Dendritic cell treated with granulocyte-macrophage colony-stimulating factor and Interleukin-4, amounts not matched to agents 40 ng/mL and 50 ng/mL, for 4 days (primary cell): ENCODE measurements at regions not wholly inside any gene's neighbourhood (a gene's known extent, or its start where the extent isn't known, plus 50 kb on each side); places are given as distances from the start of the nearest gene placed in this dataset.

Experiments
- H3K27ac Mint-ChIP-seq: one replicate; pipeline ENCODE4 v1.8.0; 2022; ENCODE audit warnings: mild to moderate bottlenecking, mixed read lengths
- H3K27me3 Mint-ChIP-seq: one replicate; pipeline ENCODE4 v1.8.0; 2022; ENCODE audit warnings: mild to moderate bottlenecking, mixed read lengths
- H3K36me3 Mint-ChIP-seq: one replicate; pipeline ENCODE4 v1.8.0; 2022; ENCODE audit warnings: low read depth, mixed read lengths
- H3K4me1 Mint-ChIP-seq: one replicate; pipeline ENCODE4 v1.8.0; 2022; ENCODE audit warnings: low read depth, mixed read lengths
- H3K4me3 Mint-ChIP-seq: one replicate; pipeline ENCODE4 v1.8.0; 2022; ENCODE audit warnings: mild to moderate bottlenecking, moderate library complexity, mixed read lengths
- H3K9me3 Mint-ChIP-seq: one replicate; pipeline ENCODE4 v1.8.0; 2022; ENCODE audit warnings: mixed read lengths
- intact Hi-C: fragments of 100-400 bp; cut with micrococcal nuclease; formaldehyde crosslinking; loops from one replicate; pipeline ENCODE4 v1.15.0; 2022

- no peaks in the 10 kb centered on the region for H3K36me3 Mint-ChIP-seq
- intact Hi-C loops, result no loop called here
- no peak overlapping the region for H3K4me3 Mint-ChIP-seq
- H3K27me3 Mint-ChIP-seq, result peaks cover 6% of the 10 kb centered on the region
- H3K9me3 Mint-ChIP-seq, result no peaks in the 10 kb centered on the region
- H3K4me1 Mint-ChIP-seq, result no peaks in the 10 kb centered on the region
- H3K27ac Mint-ChIP-seq, result no peak overlapping the region
Measured at GRCh38 chr14:51395361-51395849, 155.4 kb downstream of the TMX1 start.

GRCh38 chr14:51396222-51396815, 156.3 kb downstream of the TMX1 start:
- no peaks in the 10 kb centered on the region for H3K36me3 Mint-ChIP-seq
- no peaks in the 10 kb centered on the region for H3K9me3 Mint-ChIP-seq
- H3K4me3 Mint-ChIP-seq, result no peak overlapping the region
- H3K27ac Mint-ChIP-seq, result no peak overlapping the region
- no peaks in the 10 kb centered on the region for H3K4me1 Mint-ChIP-seq
- intact Hi-C loops, result no loop called here
- H3K27me3 Mint-ChIP-seq, result peaks cover 6% of the 10 kb centered on the region

DNA sequence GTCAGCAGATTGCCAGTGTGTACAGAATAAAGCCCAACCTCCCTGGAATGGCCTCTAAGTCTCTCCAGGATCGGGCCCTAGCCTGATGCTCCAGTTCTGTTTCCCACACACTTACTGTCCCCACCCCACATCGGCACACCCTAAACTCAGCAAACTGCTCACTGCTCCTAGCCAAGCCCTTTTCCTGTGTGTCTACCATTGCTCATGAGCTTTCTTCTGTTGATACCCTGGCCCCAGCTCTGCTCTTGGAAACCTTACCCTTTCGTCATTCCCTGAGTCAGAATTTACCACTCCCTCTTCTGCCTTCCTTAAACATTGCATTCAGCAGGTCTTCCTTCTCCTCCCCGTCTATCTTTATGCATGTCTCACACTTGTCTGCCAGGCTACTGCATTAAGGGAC, 158.9 kb downstream of the TMX1 start:
- Mint-ChIP-seq H3K4me1 (no peaks in the 10 kb centered on the region), H3K27me3 (peaks cover 6% of the 10 kb centered on the region), H3K27ac (no peak overlapping the region), H3K9me3 (no peaks in the 10 kb centered on the region), H3K36me3 (no peaks in the 10 kb centered on the region), H3K4me3 (no peak overlapping the region)
- intact Hi-C loops, result no loop called here

GRCh38 chr14:51400139-51400538, 160.1 kb downstream of the TMX1 start:
- peaks cover 8% of the 10 kb centered on the region for H3K27me3 Mint-ChIP-seq
- H3K4me3 Mint-ChIP-seq, result no peak overlapping the region
- intact Hi-C loops, result no loop called here
- H3K27ac Mint-ChIP-seq, result no peak overlapping the region
- H3K36me3 Mint-ChIP-seq, result no peaks in the 10 kb centered on the region
- no peaks in the 10 kb centered on the region for H3K9me3 Mint-ChIP-seq
- no peaks in the 10 kb centered on the region for H3K4me1 Mint-ChIP-seq

DNA sequence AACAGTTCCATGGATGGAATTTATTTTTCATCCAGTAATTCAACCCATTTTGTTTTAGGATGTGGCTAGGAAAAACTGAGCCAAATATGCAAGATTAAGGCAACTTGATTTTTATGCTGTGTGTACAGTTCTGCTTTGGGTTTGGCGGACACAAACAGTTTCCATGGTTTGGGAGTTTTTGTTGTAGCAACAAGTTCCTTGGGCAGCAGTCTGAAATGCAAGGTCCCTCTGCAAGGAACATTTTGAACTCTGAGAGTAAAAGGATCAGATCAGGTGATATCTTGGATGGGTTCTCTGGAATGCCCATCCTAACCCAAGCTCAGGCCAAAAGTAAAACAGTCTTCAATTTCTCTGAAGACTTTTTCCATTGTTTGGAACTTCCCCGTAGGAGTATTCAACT, 161.2 kb downstream of the TMX1 start:
- H3K4me3 Mint-ChIP-seq, result no peak overlapping the region
- no peaks in the 10 kb centered on the region for H3K36me3 Mint-ChIP-seq
- H3K4me1 Mint-ChIP-seq, result no peaks in the 10 kb centered on the region
- H3K27me3 Mint-ChIP-seq, result peaks cover 8% of the 10 kb centered on the region
- intact Hi-C loops, result no loop called here
- no peaks in the 10 kb centered on the region for H3K9me3 Mint-ChIP-seq
- no peak overlapping the region for H3K27ac Mint-ChIP-seq

DNA sequence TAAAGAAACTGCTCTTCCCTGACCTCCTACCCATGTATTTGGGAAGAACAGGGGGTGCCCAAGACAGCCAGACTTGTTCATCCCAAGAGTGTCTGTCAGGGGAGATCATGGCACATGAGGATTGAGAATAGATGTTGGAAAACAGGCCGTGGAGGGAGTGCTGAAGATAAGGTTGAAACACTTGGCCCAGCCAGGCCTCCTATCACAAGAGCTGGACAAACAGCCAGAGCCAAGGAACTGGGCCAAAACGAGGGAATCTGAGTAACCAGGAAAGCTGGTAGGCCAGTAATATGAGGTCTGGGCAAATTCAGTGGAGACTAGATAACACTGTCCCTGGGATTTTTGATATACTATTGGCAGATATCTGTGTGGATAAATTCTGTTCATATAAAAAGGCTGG, 161.7 kb downstream of the TMX1 start:
- no peak overlapping the region for H3K4me3 Mint-ChIP-seq
- no peak overlapping the region for H3K27ac Mint-ChIP-seq
- H3K27me3 Mint-ChIP-seq, result peaks cover 8% of the 10 kb centered on the region
- no peaks in the 10 kb centered on the region for H3K4me1 Mint-ChIP-seq
- H3K9me3 Mint-ChIP-seq, result no peaks in the 10 kb centered on the region
- no peaks in the 10 kb centered on the region for H3K36me3 Mint-ChIP-seq
- intact Hi-C loops, result no loop called here

DNA sequence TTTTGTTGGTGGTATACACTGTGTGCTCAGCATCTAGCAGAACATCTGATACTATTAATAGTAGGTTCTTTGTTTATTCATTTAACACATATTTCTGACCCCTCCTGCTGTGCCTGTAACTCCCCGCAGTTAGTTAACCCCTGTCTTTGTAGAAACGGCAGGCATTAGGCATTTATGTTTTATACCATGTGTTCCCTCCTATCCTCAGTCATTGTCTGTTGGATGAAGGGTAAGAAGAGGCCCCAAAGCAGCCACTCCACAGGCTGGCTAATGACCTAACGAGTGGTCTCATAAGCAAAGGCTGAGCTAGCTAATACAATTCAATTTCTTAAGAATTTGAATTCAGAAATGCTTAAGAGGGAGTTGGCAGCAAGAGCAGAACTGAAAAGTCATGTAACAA, 170.8 kb downstream of the TMX1 start:
- H3K4me3 Mint-ChIP-seq, result no peak overlapping the region
- intact Hi-C loops, result no loop called here
- no peaks in the 10 kb centered on the region for H3K4me1 Mint-ChIP-seq
- H3K27me3 Mint-ChIP-seq, result no peaks in the 10 kb centered on the region
- no peak overlapping the region for H3K27ac Mint-ChIP-seq
- no peaks in the 10 kb centered on the region for H3K36me3 Mint-ChIP-seq
- H3K9me3 Mint-ChIP-seq, result peaks cover 7% of the 10 kb centered on the region

- Mint-ChIP-seq H3K9me3 (peaks cover 32% of the 10 kb centered on the region), H3K4me1 (peaks cover 6% of the 10 kb centered on the region), H3K27ac (no peak overlapping the region), H3K27me3 (peaks cover 2% of the 10 kb centered on the region), H3K36me3 (no peaks in the 10 kb centered on the region), H3K4me3 (no peak overlapping the region)
- intact Hi-C loops, result no loop called here
Measured at GRCh38 chr14:51419685-51420084, 179.6 kb downstream of the TMX1 start.

DNA sequence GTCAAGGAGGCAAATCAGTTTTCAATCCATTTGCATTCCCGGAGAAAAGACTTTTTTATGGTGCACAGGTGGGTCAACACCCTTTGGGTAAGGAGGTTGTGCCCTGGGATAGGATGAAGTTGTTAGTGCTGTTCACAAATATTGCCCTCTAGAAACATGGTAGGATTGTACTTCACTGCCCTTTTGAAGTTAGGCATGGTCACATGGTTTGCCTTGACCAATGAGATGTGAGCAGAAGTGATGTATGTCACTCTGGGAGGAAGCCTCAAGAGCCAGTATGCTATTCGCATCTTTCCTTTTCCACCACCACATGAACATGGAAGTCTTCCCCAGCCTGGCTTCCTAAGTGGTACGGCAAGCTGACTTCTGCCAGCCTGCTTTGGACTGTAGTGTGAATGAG, 182.7 kb downstream of the TMX1 start:
- Mint-ChIP-seq H3K27ac (no peak overlapping the region), H3K4me1 (peaks cover 6% of the 10 kb centered on the region), H3K36me3 (no peaks in the 10 kb centered on the region), H3K27me3 (peaks cover 2% of the 10 kb centered on the region), H3K4me3 (no peak overlapping the region), H3K9me3 (peaks cover 25% of the 10 kb centered on the region)
- intact Hi-C loops, result no loop called here

DNA sequence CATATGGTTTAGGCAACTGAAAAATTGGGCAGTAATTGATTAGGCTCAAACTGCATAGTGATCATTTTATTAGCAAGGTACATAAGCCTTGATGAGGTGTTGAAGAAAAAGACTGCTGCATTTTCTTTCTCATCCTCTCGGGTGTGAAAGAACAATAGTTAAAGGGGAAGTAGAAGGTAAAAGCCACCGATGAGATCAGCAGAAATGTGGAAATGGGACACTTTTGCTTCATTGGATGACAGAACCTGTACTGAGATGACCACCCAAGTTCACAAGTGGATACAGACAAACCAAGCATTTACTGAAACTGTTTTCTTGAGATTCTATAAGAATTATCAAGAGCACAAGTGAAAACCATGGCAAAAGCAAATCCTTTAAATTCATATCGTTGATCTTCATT, 184.0 kb downstream of the TMX1 start:
- peaks cover 6% of the 10 kb centered on the region for H3K4me1 Mint-ChIP-seq
- intact Hi-C loops, result no loop called here
- H3K27me3 Mint-ChIP-seq, result peaks cover 3% of the 10 kb centered on the region
- H3K27ac Mint-ChIP-seq, result no peak overlapping the region
- no peak overlapping the region for H3K4me3 Mint-ChIP-seq
- H3K36me3 Mint-ChIP-seq, result no peaks in the 10 kb centered on the region
- peaks cover 11% of the 10 kb centered on the region for H3K9me3 Mint-ChIP-seq

DNA sequence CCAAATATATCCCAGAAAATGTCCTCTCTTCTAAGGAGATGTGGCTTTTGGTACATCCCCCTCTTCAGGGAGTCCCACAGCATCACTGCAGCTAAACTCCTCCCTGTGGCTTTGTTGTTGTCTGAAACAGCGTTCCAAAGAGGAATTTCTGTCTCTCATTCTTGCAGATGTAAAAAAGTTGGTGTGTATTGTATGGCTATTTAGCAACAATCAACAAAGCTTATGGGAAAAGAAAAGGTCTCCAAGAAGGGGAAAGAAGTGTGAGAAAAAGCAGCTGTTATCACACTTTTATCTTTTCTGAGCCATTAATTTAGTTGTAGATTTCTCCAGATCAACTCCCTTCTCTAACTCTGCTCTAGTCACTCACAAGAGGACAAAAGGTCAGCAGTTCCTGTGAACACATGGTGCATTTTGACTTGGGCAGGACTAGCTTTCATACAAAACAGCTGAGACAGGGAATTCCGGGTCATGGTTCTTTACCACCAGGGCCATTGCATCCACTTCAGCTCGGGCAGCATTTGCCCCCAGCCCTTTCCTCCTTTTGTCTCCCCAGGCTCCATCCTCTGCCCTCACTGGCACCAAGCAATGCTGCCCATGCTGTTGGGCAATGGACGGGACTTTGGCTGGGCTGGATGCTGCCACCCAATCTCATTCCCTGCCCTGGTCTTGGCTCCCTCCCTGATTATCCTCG, 184.7 kb downstream of the TMX1 start:
- Mint-ChIP-seq H3K36me3 (no peaks in the 10 kb centered on the region), H3K4me3 (no peak overlapping the region), H3K27ac (no peak overlapping the region), H3K27me3 (peaks cover 3% of the 10 kb centered on the region), H3K9me3 (peaks cover 5% of the 10 kb centered on the region), H3K4me1 (peaks cover 6% of the 10 kb centered on the region)
- intact Hi-C loops, result no loop called here

GRCh38 chr14:51428981-51429380, 188.9 kb downstream of the TMX1 start:
- H3K4me1 Mint-ChIP-seq, result no peaks in the 10 kb centered on the region
- H3K27me3 Mint-ChIP-seq, result peaks cover 3% of the 10 kb centered on the region
- H3K36me3 Mint-ChIP-seq, result no peaks in the 10 kb centered on the region
- no peak overlapping the region for H3K4me3 Mint-ChIP-seq
- H3K9me3 Mint-ChIP-seq, result no peaks in the 10 kb centered on the region
- intact Hi-C loops, result no loop called here
- H3K27ac Mint-ChIP-seq, result no peak overlapping the region

GRCh38 chr14:51430079-51430478, 190.0 kb downstream of the TMX1 start:
- Mint-ChIP-seq H3K9me3 (no peaks in the 10 kb centered on the region), H3K36me3 (no peaks in the 10 kb centered on the region), H3K27me3 (peaks cover 3% of the 10 kb centered on the region), H3K27ac (no peak overlapping the region), H3K4me3 (no peak overlapping the region), H3K4me1 (no peaks in the 10 kb centered on the region)
- intact Hi-C loops, result no loop called here

GRCh38 chr14:51430633-51431032, 190.6 kb downstream of the TMX1 start:
- H3K4me1 Mint-ChIP-seq, result no peaks in the 10 kb centered on the region
- H3K27me3 Mint-ChIP-seq, result peaks cover 3% of the 10 kb centered on the region

More at GRCh38 chr14:51430633-51431032, 190.6 kb downstream of the TMX1 start:
- no peaks in the 10 kb centered on the region for H3K9me3 Mint-ChIP-seq
- H3K4me3 Mint-ChIP-seq, result no peak overlapping the region
- intact Hi-C loops, result no loop called here
- no peak overlapping the region for H3K27ac Mint-ChIP-seq
- no peaks in the 10 kb centered on the region for H3K36me3 Mint-ChIP-seq
